Muscle layer of duodenum (tissue), 2 donors: ENCODE measurements at regions not wholly inside any gene's neighbourhood (a gene's known extent, or its start where the extent isn't known, plus 50 kb on each side); places are given as distances from the start of the nearest gene placed in this dataset.
"Not testable (repeated sequence)": the region's sequence is repeated elsewhere in the genome, so short reads cannot be mapped to it uniquely, and the experiment has no call there.

Experiments
- H3K27ac ChIP-seq: one replicate; pipeline ENCODE4 v1.7.0; 2013; ENCODE audit warnings: mild to moderate bottlenecking, low read length
- H3K27me3 ChIP-seq: one replicate; pipeline ENCODE4 v1.7.0; 2013; ENCODE audit warnings: low read depth, mild to moderate bottlenecking, control low read depth, low read length
- H3K36me3 ChIP-seq, 2 donors: one replicate each; pipeline ENCODE4 v1.7.0; 2013; ENCODE audit warnings: low read length in 2 of 2, control low read depth in 1 of 2, mild to moderate bottlenecking in 1 of 2; ENCODE audit not compliant: insufficient read depth in 2 of 2, control insufficient read depth in 1 of 2
- H3K4me1 ChIP-seq, 2 donors: one replicate each; pipeline ENCODE4 v1.7.0; 2013; ENCODE audit warnings: low read length in 2 of 2, mild to moderate bottlenecking in 2 of 2, control low read depth in 1 of 2, moderate library complexity in 1 of 2; ENCODE audit not compliant: insufficient read depth in 2 of 2, control insufficient read depth in 1 of 2
- H3K4me3 ChIP-seq, 2 donors: one replicate each; pipeline ENCODE4 v1.7.0; 2013; ENCODE audit warnings: low read length in 2 of 2, low read depth in 1 of 2, mild to moderate bottlenecking in 1 of 2
- H3K9me3 ChIP-seq, 2 donors: one replicate each; pipeline ENCODE4 v1.7.0; 2013; ENCODE audit warnings: low read length in 2 of 2, control low read depth in 1 of 2, mild to moderate bottlenecking in 1 of 2; ENCODE audit not compliant: control insufficient read depth in 1 of 2
- donor health status: healthy.

DNA sequence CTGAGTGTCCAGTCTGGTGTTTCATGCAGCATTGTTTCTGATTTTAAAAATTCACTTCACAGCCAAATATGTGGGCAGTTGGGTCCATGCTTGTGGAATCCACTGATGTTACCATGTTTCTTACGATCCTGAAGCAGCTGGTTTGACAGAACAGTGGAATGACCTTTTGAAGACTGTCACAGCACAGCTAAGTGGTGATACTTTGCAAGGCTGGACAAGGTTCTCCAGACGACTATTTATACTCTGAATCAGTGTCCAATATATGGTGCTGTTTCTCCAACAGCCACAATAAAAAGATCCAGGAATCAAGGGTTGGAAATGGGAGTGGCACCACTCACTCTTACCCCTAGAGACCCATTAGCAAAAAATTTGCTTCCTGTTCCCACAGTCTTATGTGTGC lies 577.4 kb upstream of the RAB6C start:
- H3K4me3 ChIP-seq, result no peak overlapping the region
- H3K36me3 ChIP-seq, result no peaks in the 10 kb centered on the region
- no peaks in the 10 kb centered on the region for H3K4me1 ChIP-seq
- H3K27me3 ChIP-seq, result no peaks in the 10 kb centered on the region
- no peaks in the 10 kb centered on the region for H3K9me3 ChIP-seq
- H3K27ac ChIP-seq, result no peak overlapping the region

DNA sequence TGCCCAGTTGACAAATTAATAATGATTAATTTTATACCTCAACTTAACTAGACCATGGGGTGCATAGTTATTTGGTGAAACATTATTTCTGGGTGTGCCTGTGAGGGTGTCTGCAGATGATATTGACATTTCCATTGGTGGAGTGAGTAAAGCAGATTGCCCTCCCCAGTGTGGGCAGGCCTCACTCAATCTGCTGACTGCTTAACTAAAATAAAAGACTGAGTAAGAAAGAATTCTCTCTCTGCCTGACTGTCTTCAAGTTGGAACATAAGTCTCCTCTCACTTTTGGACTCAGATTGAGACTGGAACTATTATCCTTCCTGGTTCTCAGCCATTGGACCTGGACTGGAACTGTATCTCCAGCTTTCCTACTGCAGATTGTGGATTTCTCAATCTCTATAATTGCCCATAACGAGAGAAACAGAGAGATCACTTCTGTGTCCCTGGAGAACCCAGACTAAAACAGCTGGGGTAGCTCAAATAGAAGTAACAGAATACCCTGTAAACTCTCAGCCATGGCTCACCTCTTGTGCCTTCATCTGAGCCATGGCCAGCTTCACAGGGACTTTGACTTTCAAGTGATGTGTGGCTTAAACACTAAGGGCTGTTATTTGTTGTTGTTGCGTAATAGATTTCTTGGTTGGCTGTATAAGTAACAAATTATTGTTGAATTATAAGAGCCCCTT lies 575.3 kb upstream of the RAB6C start:
- no peaks in the 10 kb centered on the region for H3K27me3 ChIP-seq
- H3K9me3 ChIP-seq, result peaks cover 0 to 6% of the 10 kb centered on the region in 2 donors
- H3K4me3 ChIP-seq, result no peak overlapping the region
- H3K36me3 ChIP-seq, result no peaks in the 10 kb centered on the region
- no peaks in the 10 kb centered on the region for H3K4me1 ChIP-seq
- H3K27ac ChIP-seq, result no peak overlapping the region

DNA sequence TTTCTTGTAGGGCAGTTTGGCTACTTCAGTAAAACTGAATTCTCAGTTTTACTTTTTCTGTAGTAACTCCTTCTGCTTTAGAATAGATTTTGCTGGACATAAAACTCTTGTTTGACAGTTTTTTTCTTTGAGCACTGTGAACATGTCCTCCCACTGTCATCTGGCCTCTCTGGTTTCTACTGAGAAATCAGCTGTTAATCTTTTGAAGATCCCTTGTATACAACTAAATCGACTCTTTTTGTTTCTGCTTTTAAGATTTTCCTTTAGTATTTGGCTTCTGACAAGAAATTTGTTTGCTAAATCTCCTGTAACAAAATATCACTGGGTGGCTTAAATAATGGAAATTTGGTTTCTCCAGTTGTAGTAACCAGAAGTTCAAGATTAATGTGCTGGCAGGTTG lies 570.9 kb upstream of the RAB6C start:
- Histone ChIP-seq H3K27ac (no peak overlapping the region), H3K27me3 (no peaks in the 10 kb centered on the region), H3K4me1 (no peaks in the 10 kb centered on the region), H3K4me3 (no peak overlapping the region), H3K36me3 (no peaks in the 10 kb centered on the region), H3K9me3 (peaks cover 0 to 6% of the 10 kb centered on the region in 2 donors)

DNA sequence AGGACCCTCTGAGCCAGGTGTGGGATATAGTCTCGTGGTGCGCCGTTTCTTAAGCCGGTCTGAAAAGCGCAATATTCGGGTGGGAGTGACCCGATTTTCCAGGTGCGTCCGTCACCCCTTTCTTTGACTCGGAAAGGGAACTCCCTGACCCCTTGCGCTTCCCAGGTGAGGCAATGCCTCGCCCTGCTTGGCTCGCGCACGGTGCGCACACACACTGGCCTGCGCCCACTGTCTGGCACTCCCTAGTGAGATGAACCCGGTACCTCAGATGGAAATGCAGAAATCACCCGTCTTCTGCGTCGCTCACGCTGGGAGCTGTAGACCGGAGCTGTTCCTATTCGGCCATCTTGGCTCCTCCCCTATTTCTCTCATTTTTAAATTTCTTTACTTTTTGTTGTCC lies 562.4 kb upstream of the RAB6C start:
- not testable (repeated sequence) for H3K4me3 ChIP-seq, H3K36me3 ChIP-seq, H3K27me3 ChIP-seq, H3K9me3 ChIP-seq, H3K27ac ChIP-seq, H3K4me1 ChIP-seq

DNA sequence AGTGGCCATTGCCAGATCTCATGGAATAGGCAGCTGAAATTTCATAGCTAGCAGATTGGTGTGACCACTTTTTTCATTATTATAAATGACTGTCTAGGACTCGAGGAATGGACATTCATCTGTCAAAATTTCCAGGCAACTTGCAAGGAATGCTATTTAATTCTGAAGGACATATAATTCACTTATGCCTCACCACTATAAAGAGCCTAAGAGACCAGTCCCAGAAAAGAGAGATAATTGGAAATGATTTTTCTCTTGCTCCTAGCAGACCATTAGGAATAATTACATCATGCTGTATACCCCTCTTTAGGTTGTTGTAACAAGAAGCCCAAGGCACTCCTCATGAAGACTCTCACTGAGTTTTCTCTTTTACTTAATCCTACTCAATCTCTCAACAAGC lies 557.4 kb upstream of the RAB6C start:
- H3K9me3 ChIP-seq, result no peaks in the 10 kb centered on the region
- H3K27me3 ChIP-seq, result no peaks in the 10 kb centered on the region
- H3K4me3 ChIP-seq, result no peak overlapping the region
- H3K4me1 ChIP-seq, result no peaks in the 10 kb centered on the region
- no peak overlapping the region for H3K27ac ChIP-seq
- no peaks in the 10 kb centered on the region for H3K36me3 ChIP-seq

DNA sequence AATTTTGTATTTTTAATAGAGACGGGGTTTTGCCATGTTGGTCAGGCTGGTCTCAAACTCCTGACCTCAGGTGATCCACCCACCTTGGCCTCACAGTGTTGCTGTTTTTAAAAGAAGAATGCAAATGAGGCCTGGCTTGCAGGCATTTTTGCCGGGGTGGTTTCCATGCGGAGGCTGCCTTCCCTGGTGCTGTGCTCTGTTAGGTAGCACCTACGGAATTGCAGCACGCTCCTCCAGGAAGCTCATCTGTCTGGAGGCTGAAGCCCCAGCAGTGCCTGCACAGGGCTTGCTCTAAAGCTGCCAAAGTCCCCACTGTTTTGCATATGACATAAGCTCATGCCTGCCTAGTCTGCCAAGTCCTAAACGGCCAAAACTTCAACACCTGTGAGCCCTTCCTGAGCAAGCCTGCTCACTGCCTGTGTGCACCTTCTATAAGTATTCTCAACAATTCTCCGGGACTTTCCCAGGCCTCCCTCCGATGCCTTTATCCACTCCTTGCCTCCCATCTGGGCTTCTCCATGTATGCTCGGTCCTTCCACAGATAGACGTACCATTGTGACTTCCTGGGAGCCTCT lies 551.3 kb upstream of the RAB6C start:
- Histone ChIP-seq H3K9me3 (no peaks in the 10 kb centered on the region), H3K27ac (no peak overlapping the region), H3K36me3 (no peaks in the 10 kb centered on the region), H3K4me3 (no peak overlapping the region), H3K27me3 (no peaks in the 10 kb centered on the region), H3K4me1 (no peaks in the 10 kb centered on the region)

DNA sequence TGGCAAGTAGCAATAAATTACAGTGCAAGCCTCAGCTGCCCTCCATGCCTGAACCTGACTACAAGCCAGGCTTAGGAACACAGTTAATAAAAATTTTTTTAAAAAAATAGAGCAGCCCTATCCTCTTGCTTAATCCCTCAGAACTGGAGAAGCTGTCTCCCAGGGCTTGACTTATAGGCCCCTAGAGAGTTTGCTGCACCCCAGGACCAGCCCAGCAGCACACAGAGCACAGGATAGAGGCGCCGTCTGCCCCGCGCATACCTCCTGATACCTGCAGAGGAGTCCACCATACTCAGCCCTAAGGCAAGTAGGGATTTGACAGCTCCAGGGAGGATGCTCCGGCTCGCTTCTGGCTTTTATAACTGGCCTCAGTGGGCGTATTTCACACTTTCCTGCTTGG lies 548.6 kb upstream of the RAB6C start:
- H3K27me3 ChIP-seq, result no peaks in the 10 kb centered on the region
- no peaks in the 10 kb centered on the region for H3K4me1 ChIP-seq
- H3K9me3 ChIP-seq, result no peaks in the 10 kb centered on the region
- no peaks in the 10 kb centered on the region for H3K36me3 ChIP-seq
- no peak overlapping the region for H3K4me3 ChIP-seq
- no peak overlapping the region for H3K27ac ChIP-seq

- H3K9me3 ChIP-seq, result no peaks in the 10 kb centered on the region
- H3K4me1 ChIP-seq, result no peaks in the 10 kb centered on the region
- H3K27me3 ChIP-seq, result no peaks in the 10 kb centered on the region
- H3K36me3 ChIP-seq, result no peaks in the 10 kb centered on the region
- no peak overlapping the region for H3K27ac ChIP-seq
- H3K4me3 ChIP-seq, result no peak overlapping the region
Observed at GRCh38 chr2:129431881-129432280, 547.6 kb upstream of the RAB6C start.

GRCh38 chr2:129436809-129437208 lies 542.7 kb upstream of the RAB6C start:
- Histone ChIP-seq H3K36me3 (no peaks in the 10 kb centered on the region), H3K4me3 (no peak overlapping the region), H3K4me1 (no peaks in the 10 kb centered on the region), H3K27ac (no peak overlapping the region), H3K27me3 (no peaks in the 10 kb centered on the region), H3K9me3 (no peaks in the 10 kb centered on the region)

DNA sequence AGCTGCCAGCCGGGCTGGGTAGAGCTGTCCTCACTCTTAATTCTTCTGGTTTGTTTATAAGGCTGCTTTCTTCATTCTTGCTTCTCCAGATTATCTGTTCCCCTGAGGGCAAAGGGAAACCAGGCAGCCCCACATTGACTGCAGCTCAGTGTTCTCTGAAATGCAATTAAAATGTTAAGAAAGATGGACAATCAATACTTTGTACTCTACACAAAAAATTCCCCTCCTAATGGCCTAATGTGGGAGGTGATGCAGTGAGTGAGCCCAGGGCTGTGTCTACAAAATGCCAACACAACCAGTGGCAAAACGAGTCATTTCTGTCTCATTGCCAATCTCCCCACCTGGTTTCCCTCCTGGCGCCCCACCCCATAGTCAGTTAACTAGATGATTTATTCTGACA lies 541.7 kb upstream of the RAB6C start:
- Histone ChIP-seq H3K27me3 (no peaks in the 10 kb centered on the region), H3K36me3 (no peaks in the 10 kb centered on the region), H3K4me3 (no peak overlapping the region), H3K9me3 (no peaks in the 10 kb centered on the region), H3K4me1 (no peaks in the 10 kb centered on the region), H3K27ac (no peak overlapping the region)

- H3K4me1 ChIP-seq, result no peaks in the 10 kb centered on the region
- no peaks in the 10 kb centered on the region for H3K36me3 ChIP-seq
- no peaks in the 10 kb centered on the region for H3K27me3 ChIP-seq
- H3K4me3 ChIP-seq, result no peak overlapping the region
- H3K27ac ChIP-seq, result no peak overlapping the region
- H3K9me3 ChIP-seq, result no peaks in the 10 kb centered on the region
Observed at GRCh38 chr2:129438501-129439057, 540.9 kb upstream of the RAB6C start.
